RWPE2 (cell line): ENCODE measurements at regions not wholly inside any gene's neighbourhood (a gene's known extent, or its start where the extent isn't known, plus 50 kb on each side); places are given as distances from the start of the nearest gene placed in this dataset.

Source experiments
- ATAC-seq: fragments of 200-7000 bp; cut with Tn5 transposase; 3 replicates; pipeline ENCODE4 v1.9.1; 2021; ENCODE audit warnings: low read depth
- DNase-seq: peaks from one replicate; pipeline ENCODE4 v3.0.0-alpha.2; 2020; ENCODE audit warnings: low spot score
- H3K27ac ChIP-seq: fragments of 450-650 bp; 2 replicates; pipeline ENCODE4 v1.5.1; 2017; ENCODE audit warnings: mild to moderate bottlenecking; ENCODE audit not compliant: poor library complexity, severe bottlenecking
- H3K27me3 ChIP-seq: fragments of 250-450 bp; sonication (Bioruptor Pico); 2 replicates; pipeline ENCODE4 v1.5.1; 2021; ENCODE audit warnings: mild to moderate bottlenecking, moderate library complexity; ENCODE audit not compliant: insufficient read depth, poor library complexity, severe bottlenecking
- H3K36me3 ChIP-seq: fragments of 250-450 bp; sonication (Bioruptor Pico); 2 replicates; pipeline ENCODE4 v1.5.1; 2020; ENCODE audit warnings: low read depth, mild to moderate bottlenecking, moderate library complexity
- H3K4me1 ChIP-seq: fragments of 250-450 bp; sonication (Bioruptor Pico); 2 replicates; pipeline ENCODE4 v1.5.1; 2021; ENCODE audit warnings: mild to moderate bottlenecking, moderate library complexity; ENCODE audit not compliant: insufficient read depth, poor library complexity, severe bottlenecking
- H3K4me3 ChIP-seq: fragments of 250-450 bp; sonication (Bioruptor Pico); 2 replicates; pipeline ENCODE4 v1.5.1; 2021; ENCODE audit warnings: mild to moderate bottlenecking, moderate library complexity; ENCODE audit not compliant: severe bottlenecking
- H3K9me3 ChIP-seq: fragments of 250-450 bp; sonication (Bioruptor Pico); 2 replicates; pipeline ENCODE4 v1.5.1; 2021; ENCODE audit warnings: mild to moderate bottlenecking, moderate library complexity; ENCODE audit not compliant: severe bottlenecking
- TF ChIP-seq, protein P1 (sequence below): fragments of 450-650 bp; IDR thresholded peaks from one replicate; pipeline ENCODE4 v1.5.1; 2017; ENCODE audit warnings: mild to moderate bottlenecking, moderate library complexity; ENCODE audit not compliant: poor library complexity, severe bottlenecking

- Histone ChIP-seq H3K4me1 (no peaks in the 10 kb centered on the region), H3K4me3 (no peak overlapping the region), H3K9me3 (no peaks in the 10 kb centered on the region), H3K27ac (no peak overlapping the region), H3K27me3 (peaks cover 4% of the 10 kb centered on the region), H3K36me3 (no peaks in the 10 kb centered on the region)
- DNase-seq (no peak), ATAC-seq (no peak)
- TF ChIP-seq, protein P1, sequence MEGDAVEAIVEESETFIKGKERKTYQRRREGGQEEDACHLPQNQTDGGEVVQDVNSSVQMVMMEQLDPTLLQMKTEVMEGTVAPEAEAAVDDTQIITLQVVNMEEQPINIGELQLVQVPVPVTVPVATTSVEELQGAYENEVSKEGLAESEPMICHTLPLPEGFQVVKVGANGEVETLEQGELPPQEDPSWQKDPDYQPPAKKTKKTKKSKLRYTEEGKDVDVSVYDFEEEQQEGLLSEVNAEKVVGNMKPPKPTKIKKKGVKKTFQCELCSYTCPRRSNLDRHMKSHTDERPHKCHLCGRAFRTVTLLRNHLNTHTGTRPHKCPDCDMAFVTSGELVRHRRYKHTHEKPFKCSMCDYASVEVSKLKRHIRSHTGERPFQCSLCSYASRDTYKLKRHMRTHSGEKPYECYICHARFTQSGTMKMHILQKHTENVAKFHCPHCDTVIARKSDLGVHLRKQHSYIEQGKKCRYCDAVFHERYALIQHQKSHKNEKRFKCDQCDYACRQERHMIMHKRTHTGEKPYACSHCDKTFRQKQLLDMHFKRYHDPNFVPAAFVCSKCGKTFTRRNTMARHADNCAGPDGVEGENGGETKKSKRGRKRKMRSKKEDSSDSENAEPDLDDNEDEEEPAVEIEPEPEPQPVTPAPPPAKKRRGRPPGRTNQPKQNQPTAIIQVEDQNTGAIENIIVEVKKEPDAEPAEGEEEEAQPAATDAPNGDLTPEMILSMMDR, result no peak
Measured at GRCh38 chr5:2403296-2403695, 348.2 kb downstream of the IRX2 start.

DNA sequence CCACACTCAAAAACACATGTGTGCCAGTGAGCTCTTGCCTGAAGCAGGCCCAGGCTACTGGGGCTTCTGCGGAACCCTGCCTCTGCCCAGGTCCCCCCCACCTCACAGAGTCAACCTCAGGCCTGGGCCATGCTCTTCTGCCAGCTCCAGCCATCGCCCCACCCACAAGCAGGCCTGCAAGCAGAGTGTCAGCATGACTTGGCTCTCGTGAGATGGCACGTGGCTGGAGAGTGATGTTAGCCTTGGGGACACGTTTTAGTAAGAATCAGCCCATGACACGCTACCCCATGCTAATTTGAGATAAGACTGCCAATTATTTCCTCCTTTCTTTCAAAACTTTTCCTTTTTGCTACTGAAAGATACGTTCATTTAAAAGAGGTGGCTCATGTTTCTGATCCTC is 351.7 kb downstream of the IRX2 start:
- TF ChIP-seq, protein P1, result no peak
- Histone ChIP-seq H3K4me1 (no peaks in the 10 kb centered on the region), H3K9me3 (no peaks in the 10 kb centered on the region), H3K36me3 (no peaks in the 10 kb centered on the region), H3K27ac (no peak overlapping the region), H3K27me3 (no peaks in the 10 kb centered on the region), H3K4me3 (no peak overlapping the region)
- no peak for DNase-seq
- ATAC-seq, result no peak

DNA sequence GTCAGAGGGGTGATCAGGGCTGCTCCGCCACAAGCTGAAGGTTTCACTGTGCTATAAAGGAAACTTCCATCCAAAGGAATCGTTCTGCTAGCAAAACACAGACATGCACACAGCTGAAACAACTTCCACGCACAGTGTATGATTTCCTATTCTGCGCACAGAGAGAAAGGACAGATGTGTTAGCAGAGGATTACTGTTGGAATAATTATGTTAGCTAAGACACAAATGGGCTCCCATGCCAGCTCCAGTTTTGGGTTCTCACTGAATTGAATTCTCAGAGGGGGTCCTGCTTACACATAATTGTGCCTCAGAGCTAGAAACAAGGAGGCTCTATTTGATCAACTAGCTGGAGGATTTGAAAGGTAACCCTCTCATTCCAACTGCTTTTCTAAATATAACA is 352.4 kb downstream of the IRX2 start:
- no peaks in the 10 kb centered on the region for H3K27me3 ChIP-seq
- no peak for ATAC-seq
- no peaks in the 10 kb centered on the region for H3K4me1 ChIP-seq
- no peaks in the 10 kb centered on the region for H3K36me3 ChIP-seq
- no peak overlapping the region for H3K27ac ChIP-seq
- no peak overlapping the region for H3K4me3 ChIP-seq
- no peak for DNase-seq
- TF ChIP-seq, protein P1, result no peak
- no peaks in the 10 kb centered on the region for H3K9me3 ChIP-seq

DNA sequence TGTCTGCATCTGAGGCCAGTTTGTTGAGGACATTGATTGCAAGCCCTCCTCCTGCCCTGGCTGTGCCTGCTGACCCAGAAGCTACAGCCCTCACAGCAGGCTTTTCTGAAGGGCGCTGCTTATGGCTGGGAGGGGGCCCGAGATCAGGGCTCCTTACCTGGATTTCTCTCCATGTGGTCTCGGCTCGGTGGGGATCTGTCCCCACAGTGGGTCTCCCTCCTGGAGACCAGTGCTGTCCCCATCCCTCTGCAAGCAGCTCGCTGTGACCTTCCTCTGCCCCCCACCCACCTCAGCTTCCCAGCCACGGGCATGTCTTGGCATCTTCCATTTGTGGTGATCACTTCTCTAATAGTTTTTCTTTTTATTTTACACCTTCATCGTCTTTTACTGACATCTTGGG is 357.9 kb downstream of the IRX2 start:
- TF ChIP-seq, protein P1, result no peak
- no peaks in the 10 kb centered on the region for H3K27me3 ChIP-seq

DNA sequence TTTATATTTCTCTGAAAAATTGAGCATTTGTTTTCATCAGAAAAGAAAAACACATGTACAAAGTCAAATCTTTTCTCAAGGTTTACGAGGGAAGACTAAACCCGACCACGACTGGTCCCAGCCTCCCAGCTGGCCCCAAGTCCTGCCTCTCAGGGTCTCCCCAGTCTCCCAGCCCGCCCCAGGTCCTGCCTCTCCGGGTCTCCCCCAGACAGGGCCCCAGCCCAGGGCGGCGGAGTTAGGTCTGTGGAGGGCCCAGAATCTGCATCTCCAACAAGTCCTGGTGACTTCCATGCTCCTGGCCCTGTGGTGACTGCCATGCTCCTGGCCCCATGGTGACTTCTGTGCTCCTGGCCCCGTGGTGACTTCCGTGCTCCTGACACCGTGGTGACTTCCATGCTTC is 359.9 kb downstream of the IRX2 start:
- H3K27ac ChIP-seq, result no peak overlapping the region
- ATAC-seq, result no peak
- DNase-seq, result no peak
- H3K4me1 ChIP-seq, result no peaks in the 10 kb centered on the region
- H3K27me3 ChIP-seq, result peaks cover 4% of the 10 kb centered on the region
- no peak overlapping the region for H3K4me3 ChIP-seq
- H3K9me3 ChIP-seq, result no peaks in the 10 kb centered on the region
- TF ChIP-seq, protein P1, result no peak
- no peaks in the 10 kb centered on the region for H3K36me3 ChIP-seq

More for the DNA sequence above, 357.9 kb downstream of the IRX2 start:
- ATAC-seq, result no peak
- Histone ChIP-seq H3K27ac (no peak overlapping the region), H3K4me1 (no peaks in the 10 kb centered on the region), H3K36me3 (no peaks in the 10 kb centered on the region), H3K9me3 (no peaks in the 10 kb centered on the region), H3K4me3 (no peak overlapping the region)
- DNase-seq, result no peak
